ENCODE measurements at regions not wholly inside any gene's neighbourhood (a gene's known extent, or its start where the extent isn't known, plus 50 kb on each side); places are given as distances from the start of the nearest gene placed in this dataset.
"Not testable (repeated sequence)": the region's sequence is repeated elsewhere in the genome, so short reads cannot be mapped to it uniquely, and the experiment has no call there.

DNA sequence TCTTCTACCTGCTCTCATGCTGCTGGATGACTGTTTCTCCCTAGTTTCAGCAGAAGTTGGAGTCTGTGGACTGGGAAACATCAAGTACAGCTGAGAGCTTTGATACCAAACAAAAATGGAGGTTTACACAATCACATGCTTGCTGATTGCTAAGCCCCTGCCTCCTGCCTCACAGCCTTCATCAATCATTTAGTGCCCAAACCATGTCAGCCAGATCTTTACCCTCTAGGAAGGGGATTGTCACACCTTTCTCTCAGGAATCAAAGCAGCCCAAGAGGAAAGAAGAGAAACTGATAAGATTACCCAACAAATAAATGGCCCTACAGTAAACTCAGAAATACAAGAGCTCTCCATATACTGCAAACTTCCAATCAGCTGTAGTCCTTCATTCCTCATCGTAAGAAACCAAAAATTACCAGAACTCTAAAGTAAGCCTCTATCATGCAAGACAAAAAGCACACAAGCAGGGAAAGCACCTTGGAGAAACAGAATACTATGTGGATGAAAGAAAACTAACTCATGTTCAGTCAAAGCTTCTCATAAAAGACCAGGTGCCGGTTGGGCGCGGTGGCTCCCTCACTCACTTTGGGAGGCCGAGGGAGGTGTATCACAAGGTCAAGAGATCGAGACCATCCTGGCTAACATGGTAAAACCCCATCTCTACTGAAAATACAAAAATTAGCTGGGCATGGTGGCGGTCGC is 63.6 kb upstream of the RESF1 start:
- TF ChIP-seq, protein P1, sequence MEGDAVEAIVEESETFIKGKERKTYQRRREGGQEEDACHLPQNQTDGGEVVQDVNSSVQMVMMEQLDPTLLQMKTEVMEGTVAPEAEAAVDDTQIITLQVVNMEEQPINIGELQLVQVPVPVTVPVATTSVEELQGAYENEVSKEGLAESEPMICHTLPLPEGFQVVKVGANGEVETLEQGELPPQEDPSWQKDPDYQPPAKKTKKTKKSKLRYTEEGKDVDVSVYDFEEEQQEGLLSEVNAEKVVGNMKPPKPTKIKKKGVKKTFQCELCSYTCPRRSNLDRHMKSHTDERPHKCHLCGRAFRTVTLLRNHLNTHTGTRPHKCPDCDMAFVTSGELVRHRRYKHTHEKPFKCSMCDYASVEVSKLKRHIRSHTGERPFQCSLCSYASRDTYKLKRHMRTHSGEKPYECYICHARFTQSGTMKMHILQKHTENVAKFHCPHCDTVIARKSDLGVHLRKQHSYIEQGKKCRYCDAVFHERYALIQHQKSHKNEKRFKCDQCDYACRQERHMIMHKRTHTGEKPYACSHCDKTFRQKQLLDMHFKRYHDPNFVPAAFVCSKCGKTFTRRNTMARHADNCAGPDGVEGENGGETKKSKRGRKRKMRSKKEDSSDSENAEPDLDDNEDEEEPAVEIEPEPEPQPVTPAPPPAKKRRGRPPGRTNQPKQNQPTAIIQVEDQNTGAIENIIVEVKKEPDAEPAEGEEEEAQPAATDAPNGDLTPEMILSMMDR (IDR thresholded peaks at IDR 0.05; ENCODE audit: extremely low read depth, missing control alignments) = no peak
- no peak for DNase-seq (ENCODE audit: low spot score)

DNA sequence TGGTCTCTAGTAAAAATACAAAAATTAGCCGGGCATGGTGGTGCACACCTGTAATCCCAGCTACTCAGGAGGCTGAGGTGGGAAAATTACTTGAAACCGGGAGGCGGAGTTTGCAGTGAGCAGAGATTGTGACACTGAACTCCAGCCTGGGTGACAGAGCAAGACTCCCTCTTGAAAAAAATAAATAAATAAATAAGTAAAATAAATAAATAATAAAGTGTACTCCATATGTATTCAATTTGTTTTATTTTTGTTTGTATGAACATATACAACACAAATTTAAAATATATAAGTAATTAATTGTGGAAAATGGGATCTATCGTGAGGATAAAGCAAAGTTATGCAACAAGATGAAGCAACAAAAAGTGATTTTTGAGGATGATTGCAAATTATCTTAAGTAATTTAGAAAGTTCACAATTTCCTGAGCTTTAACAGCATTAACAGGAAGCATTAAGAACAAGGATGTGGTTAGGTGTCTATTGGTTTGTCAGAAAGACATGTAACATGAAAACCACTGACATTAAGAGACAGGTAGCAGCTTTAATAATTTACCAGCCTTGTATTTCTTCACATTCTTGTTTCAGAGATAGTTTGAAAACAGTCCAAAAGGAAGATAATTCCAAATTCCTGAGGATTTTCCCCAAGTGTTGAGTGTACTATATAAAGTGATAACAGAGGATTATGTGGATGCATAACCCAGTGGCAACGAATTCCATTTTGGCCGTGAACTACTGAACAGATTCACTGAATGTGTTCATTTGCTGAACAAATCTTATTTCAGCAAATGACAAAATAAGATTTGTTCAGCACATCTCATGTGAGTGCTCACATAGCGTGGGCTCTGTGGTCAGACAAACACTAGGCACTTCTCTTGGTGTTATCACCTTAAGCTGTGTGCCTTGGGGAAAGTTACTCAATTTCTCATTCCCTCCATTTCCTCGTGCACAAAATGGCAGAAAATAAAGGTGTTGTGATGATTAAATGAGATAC is 68.6 kb upstream of the RESF1 start:
- TF ChIP-seq, protein P1 (IDR thresholded peaks at IDR 0.05; ENCODE audit: extremely low read depth, missing control alignments) = no peak
- peak; percentile 20 for DNase-seq (ENCODE audit: low spot score)

DNA sequence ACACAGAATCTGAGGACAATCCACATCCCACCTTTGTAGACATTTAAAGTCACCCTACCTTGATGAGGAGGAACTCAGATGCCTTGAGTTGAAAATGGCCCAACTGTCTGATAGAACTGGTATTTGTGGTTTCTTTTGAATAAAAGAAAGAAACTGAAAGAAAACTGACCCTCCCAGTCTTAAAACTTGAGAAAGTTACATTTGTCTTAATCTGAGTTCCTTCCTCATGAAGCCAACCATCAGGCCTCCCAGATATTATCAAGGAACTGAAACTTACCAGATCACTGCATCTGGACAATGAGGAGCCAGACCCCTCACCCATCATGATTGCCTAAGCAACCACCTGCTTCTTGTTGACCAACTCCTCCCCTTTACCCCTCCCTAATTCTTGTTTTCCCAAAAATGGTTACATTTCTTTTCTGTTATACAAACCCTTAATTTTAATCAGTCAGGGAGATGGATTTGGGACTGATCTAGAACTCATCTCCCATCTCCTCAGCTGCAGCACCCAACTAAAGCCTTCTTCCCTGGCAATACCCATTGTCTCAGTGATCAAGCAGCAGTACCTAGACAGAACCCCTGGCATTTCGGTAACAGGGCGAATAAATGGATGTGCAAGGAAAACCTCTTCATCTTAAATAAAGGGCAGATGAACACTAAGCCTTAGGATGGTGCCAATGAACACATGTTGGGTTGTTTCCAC is 72.0 kb upstream of the RESF1 start:
- TF ChIP-seq, protein P1 (IDR thresholded peaks at IDR 0.05; ENCODE audit: extremely low read depth, missing control alignments) = no peak
- DNase-seq (ENCODE audit: low spot score) = peak; percentile 38

DNA sequence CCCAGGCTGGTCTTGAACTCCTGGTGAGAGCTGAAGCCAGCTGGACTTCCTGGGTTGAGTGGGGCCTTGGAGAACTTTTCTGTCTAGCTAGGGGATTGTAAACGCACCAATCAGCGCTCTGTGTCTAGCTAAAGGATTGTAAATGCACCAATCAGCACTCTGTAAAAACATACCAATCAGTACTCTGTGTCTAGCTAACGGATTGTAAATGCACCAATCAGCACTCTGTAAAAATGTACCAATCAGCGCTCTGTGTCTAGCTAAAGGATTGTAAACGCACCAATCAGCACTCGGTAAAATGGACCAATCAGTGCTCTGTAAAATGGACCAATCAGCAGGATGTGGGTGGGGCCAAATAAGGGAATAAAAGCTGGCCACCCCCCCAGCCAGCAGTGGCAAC is 76.5 kb upstream of the RESF1 start:
- DNase-seq (ENCODE audit: low spot score) = not testable (repeated sequence)

DNA sequence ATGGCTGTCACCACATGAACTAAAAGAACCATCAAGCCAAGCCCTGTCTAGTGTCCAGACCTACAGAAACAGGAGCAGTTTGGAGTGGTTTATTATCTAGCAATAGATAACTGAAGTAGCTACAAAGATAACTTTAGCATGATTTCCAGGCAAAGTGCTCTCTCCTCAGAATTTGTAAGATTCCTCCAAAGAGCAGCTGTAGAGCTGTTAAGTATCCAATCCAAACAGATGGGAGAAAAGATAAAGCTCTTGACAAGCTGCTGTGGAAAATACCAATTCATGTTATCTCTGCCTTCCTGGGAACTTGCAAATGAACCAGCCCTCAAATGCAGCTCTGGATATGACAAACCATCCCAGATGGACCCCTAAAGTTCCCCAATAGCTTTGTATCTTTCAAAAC is 78.9 kb upstream of the RESF1 start:
- no peak for DNase-seq (ENCODE audit: low spot score)
- TF ChIP-seq, protein P1 (IDR thresholded peaks at IDR 0.05; ENCODE audit: extremely low read depth, missing control alignments) = no peak

DNA sequence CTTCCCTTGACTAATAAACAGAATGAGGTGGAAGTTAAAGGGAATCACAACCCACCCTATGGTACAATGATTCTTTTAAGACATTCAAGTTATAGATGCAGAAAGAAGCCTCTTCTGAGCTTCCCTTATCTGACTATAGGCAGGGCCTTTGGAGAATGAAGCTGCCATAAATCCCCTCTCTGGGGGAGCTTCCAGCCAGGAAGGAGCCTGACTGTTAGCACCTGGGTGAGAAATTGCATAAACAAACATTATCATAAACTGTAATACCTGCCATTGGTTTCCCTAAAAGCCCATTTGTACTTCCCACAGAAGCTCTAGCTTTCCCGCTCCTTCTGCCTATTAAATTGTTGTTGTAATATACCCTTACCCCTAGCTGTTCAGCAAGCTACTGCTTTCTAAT is 81.3 kb upstream of the RESF1 start:
- DNase-seq (ENCODE audit: low spot score) = no peak
- TF ChIP-seq, protein P1 (IDR thresholded peaks at IDR 0.05; ENCODE audit: extremely low read depth, missing control alignments) = no peak

DNA sequence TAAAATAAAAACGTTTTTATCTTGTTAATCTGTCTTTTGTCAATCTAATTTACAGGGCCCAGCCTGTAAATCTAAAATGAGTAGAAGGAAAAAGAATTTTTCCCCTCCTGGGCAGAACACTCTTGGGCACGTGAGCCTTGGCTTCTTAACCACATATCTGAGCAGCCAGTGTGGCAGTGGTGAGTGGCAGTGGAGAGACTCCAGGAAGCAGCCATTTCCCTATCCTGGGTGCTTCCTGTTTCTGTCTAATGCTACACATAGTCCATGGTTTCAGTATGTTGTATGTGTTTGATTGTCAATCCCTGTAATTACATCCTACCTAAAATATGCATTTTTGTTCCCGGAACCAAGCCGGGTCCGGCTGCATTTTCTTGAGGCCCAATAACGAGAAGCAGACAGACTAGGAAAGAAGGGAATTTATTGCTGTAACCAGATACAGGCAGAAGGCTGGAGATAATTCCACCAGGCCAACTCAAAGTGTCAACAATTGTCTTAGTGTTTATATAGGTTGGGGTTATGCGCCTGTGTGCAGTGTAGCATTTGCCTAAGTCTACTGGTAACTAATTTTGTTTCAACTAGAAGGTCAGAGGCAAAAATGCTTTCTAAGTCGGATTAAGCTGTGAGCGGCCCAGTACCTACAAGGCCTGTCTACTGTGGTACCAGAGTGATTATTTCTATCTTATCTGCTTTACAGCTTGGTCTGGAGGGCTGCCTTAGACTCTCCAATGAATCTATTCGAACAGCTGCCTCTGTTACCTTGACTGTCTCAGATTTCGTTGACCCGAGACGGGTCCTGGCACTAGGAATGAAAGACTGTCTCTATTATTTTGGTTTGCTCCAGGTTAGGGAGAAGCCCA is 82.4 kb upstream of the RESF1 start:
- DNase-seq (ENCODE audit: low spot score) = no peak

More for the DNA sequence above, 82.4 kb upstream of the RESF1 start:
- TF ChIP-seq, protein P1 (IDR thresholded peaks at IDR 0.05; ENCODE audit: extremely low read depth, missing control alignments) = no peak

Measured in GM20000 (cell line).